NT2/D1 (cell line): ENCODE measurements at regions not wholly inside any gene's neighbourhood (a gene's known extent, or its start where the extent isn't known, plus 50 kb on each side); places are given as distances from the start of the nearest gene placed in this dataset.

ENCODE experiments used
- SUZ12 ChIP-seq: IDR thresholded peaks from 2 replicates; pipeline ENCODE4 v1.6.1; 2011; ENCODE audit not compliant: insufficient read length, insufficient read depth; ENCODE audit errors: extremely low read depth
- YY1 ChIP-seq: IDR thresholded peaks from 2 replicates; pipeline ENCODE4 v1.6.1; 2011; ENCODE audit not compliant: insufficient read length, insufficient read depth
- ZNF274 ChIP-seq: IDR thresholded peaks from 2 replicates; pipeline ENCODE4 v1.6.1; 2011; ENCODE audit warnings: mild to moderate bottlenecking, low read depth, low read length

DNA sequence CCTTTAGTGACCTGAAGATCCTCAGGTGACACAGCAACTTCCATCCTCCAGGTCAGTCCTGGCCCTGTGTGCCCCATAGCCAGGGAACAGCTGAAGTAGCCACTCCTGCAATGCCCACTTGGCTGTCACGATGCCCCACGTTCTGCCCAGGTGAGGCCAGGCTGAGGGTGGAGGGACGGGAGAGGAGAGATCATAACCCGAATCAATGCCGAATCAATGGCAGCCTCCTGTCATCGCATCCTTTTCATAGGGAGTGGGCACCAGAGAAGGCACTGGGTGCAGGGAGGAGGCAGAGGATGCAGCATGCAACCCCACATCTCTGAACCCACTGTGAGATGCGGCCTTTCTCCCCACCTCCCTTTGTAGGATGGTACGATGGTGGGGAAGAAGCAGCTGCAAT is 75.3 kb upstream of the EPC2 start:
- TF ChIP-seq YY1 (no peak), SUZ12 (no peak), ZNF274 (no peak)
